ENCODE measurements at regions not wholly inside any gene's neighbourhood (a gene's known extent, or its start where the extent isn't known, plus 50 kb on each side); places are given as distances from the start of the nearest gene placed in this dataset.

GRCh38 chr6:40796260-40797221, 209.4 kb upstream of the LRFN2 start:
- no peak for DNase-seq (ENCODE audit: low spot score)

- no peak for DNase-seq (ENCODE audit: low spot score)
Observed at GRCh38 chr6:40794586-40794985, 207.4 kb upstream of the LRFN2 start.

DNA sequence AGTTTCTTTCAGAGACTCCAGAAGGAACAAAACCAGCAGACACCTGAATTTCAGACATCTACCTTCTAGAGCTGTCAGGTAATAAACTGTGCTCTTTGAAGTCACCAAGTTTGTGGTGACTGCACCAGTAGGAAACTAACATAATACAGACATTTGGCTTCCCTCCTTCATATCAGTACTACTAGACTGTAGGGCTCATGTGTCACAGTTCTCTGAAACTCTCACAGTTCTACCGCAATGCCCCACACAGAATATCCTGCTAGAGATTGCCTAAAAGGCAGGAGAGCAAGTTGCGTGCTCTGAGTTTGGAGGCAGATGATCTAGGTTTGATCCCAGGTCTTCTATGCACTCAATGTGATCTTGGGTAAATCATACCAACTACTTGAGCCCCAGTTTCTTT, 205.0 kb upstream of the LRFN2 start:
- DNase-seq (ENCODE audit: low spot score) = no peak

DNA sequence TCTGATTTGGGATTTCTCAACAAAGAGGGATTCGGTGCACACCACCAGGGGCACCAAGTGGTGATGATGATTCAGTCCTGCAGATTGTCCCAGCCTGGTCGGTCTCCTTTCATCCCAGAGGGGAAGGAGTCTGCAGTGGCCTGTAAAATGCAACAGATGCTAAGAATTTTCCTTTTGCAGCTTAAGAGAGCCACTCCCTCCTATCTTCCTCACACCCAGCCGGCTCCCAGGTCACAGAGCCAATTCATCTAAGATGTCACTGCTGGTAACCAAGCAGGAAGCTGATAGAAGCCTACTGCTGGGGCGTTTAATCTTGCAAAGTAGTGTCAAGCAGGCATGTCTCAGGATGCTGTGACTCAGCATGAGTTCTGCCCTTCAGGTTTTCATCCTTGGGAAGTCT, 203.8 kb upstream of the LRFN2 start:
- no peak for DNase-seq (ENCODE audit: low spot score)

DNA sequence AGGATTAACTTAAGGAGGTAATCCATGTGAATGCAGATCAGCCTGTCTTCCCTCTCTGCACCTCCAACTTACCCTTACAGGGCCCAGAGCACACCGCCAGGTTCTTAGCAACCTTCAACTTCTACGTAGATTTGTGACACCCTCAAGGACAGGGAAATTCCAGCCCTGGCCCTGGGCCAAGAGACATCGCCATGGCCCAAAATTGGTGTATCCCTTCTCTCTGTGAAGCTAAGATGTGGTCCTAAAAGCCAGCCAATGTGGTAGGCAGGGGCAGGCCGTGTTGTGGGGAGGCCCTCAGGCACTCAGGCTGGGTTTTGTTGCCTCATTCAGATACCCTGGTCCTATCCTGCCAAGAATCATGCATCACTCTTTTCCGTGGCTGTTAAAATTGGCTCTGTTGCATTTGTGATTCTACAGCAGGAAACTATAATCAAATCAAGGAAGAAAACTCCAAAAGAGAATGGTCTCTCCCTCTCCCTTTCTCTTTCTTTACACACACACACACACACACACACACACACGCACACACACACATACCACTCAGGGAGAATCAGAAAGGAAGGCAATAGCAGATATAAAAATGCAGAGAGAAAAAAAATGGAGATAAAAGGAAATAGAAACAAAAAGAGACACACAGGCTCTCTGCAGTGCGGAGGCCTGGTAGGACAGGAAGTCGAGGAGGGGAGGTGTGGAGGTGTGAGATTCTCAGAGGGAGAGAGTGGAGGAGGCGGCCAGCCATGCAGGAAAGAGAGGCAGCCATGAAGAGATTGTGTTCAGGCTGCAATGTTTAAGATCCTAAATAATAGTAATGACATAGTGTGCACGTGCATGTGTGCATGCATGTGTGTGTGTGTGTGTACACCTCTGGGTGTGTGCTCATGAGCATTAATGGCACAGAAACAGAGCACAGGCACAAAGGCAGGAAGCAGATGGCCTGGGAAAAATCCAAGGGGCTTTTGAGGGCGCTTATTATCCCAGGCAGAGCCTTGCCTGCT, 201.8 kb upstream of the LRFN2 start:
- no peak for DNase-seq (ENCODE audit: low spot score)

DNA sequence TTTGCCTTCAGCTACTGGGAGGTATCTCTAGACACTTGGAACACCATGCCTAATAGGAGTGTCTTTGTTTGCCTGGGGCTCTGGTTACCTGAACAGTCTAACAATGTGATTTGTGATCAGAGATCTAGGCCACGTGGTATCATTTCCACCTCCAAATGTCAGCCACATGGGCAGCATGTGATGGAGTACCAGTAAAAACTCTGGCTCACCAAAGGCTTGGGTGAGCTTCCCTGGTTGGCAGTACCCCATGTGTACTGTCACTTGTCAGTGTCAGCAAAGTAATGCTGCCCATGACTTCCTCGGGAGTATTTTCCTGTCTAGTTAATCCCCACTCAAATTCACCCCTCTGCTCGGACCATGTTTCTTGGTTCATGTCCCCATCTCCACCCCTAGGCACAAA, 195.2 kb upstream of the LRFN2 start:
- DNase-seq (ENCODE audit: low spot score) = no peak

GRCh38 chr6:40780637-40781036, 193.5 kb upstream of the LRFN2 start:
- no peak for DNase-seq (ENCODE audit: low spot score)

- DNase-seq (ENCODE audit: low spot score) = peak; percentile 83
Observed at GRCh38 chr6:40779409-40779808, 192.2 kb upstream of the LRFN2 start.

- DNase-seq (ENCODE audit: low spot score) = no peak
Observed at GRCh38 chr6:40778918-40779317, 191.8 kb upstream of the LRFN2 start.

DNA sequence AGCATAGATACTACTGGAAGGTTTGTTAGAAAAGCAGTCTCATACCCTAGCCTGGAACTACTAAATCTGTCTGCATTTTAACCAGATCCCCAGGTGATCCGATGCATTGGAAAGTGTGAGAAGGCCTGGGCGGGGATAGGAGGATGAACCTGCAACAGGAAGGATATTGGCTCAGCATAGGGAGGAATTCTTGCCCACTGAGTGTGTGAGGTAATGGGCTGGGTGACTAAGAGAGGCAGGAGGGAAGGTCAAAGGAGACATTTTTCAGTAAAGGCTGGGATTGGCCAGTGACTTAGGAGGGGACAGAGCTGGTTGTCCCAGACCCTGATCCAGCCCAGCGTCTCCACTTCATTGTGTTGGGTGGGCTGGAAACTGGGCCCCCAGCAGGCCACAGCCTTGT, 191.0 kb upstream of the LRFN2 start:
- DNase-seq (ENCODE audit: low spot score) = peak; percentile 23

GRCh38 chr6:40774932-40775331, 187.8 kb upstream of the LRFN2 start:
- no peak for DNase-seq (ENCODE audit: low spot score)

- DNase-seq (ENCODE audit: low spot score) = no peak
Observed at GRCh38 chr6:40770794-40771193, 183.6 kb upstream of the LRFN2 start.

DNA sequence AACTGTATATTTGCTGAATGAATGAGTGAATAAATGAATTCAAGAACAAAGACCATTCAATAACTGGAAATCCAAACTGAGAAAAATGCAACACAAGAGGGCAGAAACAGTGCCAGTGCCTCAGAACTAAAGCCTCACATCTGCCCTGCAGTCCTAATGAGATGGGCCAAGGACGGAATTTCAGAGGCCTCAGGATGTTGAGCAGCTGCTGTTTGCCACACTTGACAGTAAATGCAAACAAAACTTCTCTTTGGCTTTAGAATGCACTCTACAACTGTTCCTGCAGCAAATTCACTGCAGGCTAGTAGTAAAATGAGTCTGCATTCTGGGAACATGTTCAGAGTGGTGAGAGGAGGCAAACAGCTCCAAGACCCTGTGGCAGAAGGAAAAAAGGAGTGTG, 177.6 kb upstream of the LRFN2 start:
- DNase-seq (ENCODE audit: low spot score) = no peak

DNA sequence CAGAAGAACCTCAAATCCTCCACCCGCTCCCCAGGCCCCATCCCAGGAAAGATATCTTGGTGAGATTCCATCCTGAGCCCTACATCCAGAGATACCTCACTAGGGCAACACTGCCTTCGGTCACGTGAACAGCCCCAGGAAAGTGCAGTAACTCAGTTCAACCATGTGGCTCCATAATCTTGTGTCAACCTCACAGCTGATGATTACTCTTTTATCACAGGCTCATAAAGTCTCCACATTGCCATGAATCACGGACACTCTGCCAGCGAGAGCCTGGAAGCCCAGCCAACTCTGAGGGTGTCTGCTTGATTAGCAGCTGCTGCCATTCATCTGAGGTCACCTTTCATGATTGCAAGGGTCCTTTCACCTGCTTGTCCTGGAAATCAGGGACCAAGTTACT, 175.8 kb upstream of the LRFN2 start:
- no peak for DNase-seq (ENCODE audit: low spot score)

GRCh38 chr6:40760887-40761286, 173.7 kb upstream of the LRFN2 start:
- no peak for DNase-seq (ENCODE audit: low spot score)

DNA sequence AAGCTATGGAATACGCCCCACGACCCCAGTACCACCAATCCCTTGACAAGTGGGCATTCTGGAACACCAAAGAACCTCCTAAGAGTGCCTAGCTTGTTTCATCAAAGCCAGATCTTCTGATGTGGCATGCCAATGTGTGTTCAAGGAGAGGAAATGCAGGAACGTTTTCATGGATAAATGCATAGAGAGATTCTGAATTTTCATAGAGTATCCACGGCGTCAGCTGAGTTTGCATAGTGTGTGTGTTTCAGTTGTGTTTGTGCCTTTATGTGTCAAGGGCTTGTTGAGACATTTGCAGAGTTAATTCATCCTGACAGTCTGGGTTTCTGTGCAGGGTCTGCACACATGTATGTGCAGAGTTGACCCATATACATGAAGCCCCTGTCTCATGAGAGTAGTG, 172.7 kb upstream of the LRFN2 start:
- no peak for DNase-seq (ENCODE audit: low spot score)

- no peak for DNase-seq (ENCODE audit: low spot score)
Observed at GRCh38 chr6:40759264-40759663, 172.1 kb upstream of the LRFN2 start.

GRCh38 chr6:40755749-40756452, 168.7 kb upstream of the LRFN2 start:
- no peak for DNase-seq (ENCODE audit: low spot score)

DNA sequence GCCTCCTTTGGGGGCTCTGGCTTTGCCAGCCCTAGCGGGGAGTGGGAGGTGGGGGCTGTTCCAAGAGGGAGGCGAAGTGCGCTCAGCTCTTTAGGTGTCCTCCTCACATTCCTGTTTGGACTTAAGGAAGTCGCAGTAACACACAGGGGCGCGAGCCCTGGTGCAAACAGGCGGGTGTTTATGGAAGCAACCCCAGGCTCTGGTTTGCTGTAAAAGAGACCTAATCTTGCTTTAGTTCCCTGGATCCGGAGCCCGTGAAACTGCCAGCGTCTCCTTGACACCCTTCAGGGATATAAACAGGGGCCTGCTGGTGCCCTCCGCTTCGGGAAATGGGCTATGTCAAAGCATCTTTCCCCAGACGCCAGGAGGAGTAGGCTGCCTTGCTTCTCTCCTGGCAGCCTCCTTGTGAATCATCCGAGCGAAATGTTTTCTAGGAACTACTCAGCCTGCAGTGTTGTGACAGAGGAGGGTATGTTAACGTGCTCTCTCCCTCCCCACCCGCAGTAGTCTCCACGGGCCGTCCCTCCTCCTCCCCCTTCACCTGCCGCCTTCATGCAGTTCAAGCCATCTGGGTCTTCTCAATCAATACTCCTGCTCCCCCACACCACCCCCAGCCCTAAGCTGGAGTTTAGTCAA, 168.0 kb upstream of the LRFN2 start:
- no peak for DNase-seq (ENCODE audit: low spot score)

DNA sequence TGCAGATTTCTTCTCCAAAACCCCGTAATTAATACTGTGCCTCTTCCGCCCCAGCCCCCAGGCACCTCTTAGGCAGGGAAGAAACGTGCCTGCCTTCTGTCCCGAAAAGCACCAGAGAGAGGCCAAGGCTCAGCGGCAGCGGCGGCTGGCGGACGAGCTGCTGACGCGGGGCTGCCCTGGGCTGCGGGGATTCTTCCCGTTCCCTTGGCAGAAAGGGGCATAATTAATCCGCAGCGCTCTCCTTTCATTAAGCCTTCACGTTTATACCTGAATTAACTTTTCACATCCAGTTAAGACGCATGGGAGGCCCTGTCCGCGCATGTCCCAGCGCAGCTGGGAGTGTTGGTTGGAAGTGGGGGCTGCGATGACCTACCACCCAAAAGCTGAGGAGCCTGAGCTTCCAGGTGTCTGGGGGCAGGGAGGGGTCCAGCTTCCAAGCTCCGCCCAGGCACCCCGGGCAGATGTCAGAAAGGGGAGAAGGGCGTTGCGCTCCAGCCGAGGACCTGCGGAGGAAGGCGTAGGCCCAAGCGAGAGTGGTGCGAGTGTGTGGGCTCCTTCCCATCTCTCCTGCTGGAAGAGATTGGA, 167.4 kb upstream of the LRFN2 start:
- DNase-seq (ENCODE audit: low spot score) = no peak

Data from hepatic stellate cell (primary cell).